Neural progenitor cell (in vitro differentiated cells): ENCODE measurements at regions not wholly inside any gene's neighbourhood (a gene's known extent, or its start where the extent isn't known, plus 50 kb on each side); places are given as distances from the start of the nearest gene placed in this dataset.

Experiments used
- CTCF ChIP-seq: fragments of 200-600 bp; sonication (generic); IDR thresholded peaks from 2 replicates; pipeline ENCODE4 v1.5.1; 2017; ENCODE audit warnings: antibody characterized with exemption, mild to moderate bottlenecking
- EZH2 ChIP-seq: fragments of 200-600 bp; sonication (generic); IDR thresholded peaks from 2 replicates; pipeline ENCODE4 v1.6.1; 2017; ENCODE audit warnings: antibody characterized with exemption, mild to moderate bottlenecking, moderate library complexity
- EZH2phosphoT487 ChIP-seq: fragments of 200-600 bp; sonication (generic); IDR thresholded peaks from 2 replicates; pipeline ENCODE4 v1.6.1; 2017; ENCODE audit warnings: antibody characterized with exemption

GRCh38 chr2:236773206-236773605 lies 203.6 kb downstream of the ACKR3 start:
- TF ChIP-seq EZH2 (no peak), CTCF (no peak), EZH2phosphoT487 (no peak)
